ENCODE measurements at regions not wholly inside any gene's neighbourhood (a gene's known extent, or its start where the extent isn't known, plus 50 kb on each side); places are given as distances from the start of the nearest gene placed in this dataset.

DNA sequence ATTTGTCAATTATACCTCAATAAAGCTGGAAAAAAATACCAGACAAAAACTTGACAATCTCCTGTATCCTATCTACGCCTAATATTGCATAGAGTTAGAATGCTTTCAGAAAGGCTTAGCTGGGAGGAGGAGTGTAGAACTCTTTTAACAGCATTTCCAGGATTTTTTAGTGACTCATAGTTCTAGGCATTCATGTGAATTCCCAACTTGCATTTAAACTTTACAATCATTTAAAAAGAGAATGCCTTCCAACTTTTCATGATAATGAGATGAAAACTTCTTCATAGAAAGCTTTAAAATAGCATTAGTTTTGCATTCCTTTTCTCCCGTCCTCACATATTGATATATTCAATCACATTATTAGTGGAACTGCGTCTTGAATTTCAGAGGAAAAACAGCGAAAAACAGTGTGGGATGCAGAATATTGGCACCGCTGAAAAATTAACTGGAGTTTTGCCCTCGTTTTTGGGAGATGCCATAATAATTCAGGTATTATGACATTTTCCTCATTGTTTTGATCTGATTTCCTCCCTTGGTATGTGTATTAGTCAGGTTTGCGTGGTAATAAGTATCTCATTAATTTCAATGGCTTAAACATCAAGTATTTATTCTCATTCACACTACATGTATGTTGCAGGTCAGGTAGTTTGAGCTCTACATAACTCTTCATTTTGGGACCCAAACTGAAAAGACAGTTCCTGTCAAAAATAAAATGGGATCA, 293.2 kb upstream of the FIGN start:
- no peak for TF ChIP-seq POLR2A (IDR thresholded peaks at IDR 0.05)
- TF ChIP-seq, protein P1, sequence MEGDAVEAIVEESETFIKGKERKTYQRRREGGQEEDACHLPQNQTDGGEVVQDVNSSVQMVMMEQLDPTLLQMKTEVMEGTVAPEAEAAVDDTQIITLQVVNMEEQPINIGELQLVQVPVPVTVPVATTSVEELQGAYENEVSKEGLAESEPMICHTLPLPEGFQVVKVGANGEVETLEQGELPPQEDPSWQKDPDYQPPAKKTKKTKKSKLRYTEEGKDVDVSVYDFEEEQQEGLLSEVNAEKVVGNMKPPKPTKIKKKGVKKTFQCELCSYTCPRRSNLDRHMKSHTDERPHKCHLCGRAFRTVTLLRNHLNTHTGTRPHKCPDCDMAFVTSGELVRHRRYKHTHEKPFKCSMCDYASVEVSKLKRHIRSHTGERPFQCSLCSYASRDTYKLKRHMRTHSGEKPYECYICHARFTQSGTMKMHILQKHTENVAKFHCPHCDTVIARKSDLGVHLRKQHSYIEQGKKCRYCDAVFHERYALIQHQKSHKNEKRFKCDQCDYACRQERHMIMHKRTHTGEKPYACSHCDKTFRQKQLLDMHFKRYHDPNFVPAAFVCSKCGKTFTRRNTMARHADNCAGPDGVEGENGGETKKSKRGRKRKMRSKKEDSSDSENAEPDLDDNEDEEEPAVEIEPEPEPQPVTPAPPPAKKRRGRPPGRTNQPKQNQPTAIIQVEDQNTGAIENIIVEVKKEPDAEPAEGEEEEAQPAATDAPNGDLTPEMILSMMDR (IDR thresholded peaks at IDR 0.05), result no peak
- TF ChIP-seq POLR2AphosphoS5 (IDR thresholded peaks at IDR 0.05), result no peak
- TF ChIP-seq EP300 (IDR thresholded peaks at IDR 0.05), result no peak
- Histone ChIP-seq H3K27ac (no peak overlapping the region), H3K4me3 (no peak overlapping the region), H3K27me3 (no peaks in the 10 kb centered on the region), H3K4me1 (no peaks in the 10 kb centered on the region), H3K9me3 (no peaks in the 10 kb centered on the region), H3K36me3 (no peaks in the 10 kb centered on the region)
- no peak for DNase-seq (ENCODE audit: low spot score in 2 of 2)
- 61% methylated on average over 7 of the region's 7 CpGs for WGBS

DNA sequence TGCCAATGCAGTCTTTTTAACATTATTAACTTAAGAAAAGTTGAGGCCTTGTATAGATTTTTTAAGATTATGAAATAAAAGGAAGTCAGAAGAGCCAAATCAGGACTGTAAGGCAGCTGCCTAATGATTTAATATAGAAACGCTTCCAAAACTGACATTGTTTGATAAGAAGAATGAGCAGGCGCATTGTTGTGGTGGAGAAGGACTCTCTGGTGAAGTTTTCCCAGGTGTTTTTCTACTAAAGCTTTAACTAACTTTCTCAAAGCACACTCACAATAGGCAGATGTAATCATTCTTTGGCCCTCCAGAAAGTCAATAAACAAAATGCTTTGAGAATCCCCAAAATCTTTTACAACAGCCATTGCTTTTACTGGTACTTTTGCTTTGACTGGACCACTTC, 288.6 kb upstream of the FIGN start:
- TF ChIP-seq EP300 (IDR thresholded peaks at IDR 0.05) (no peak), POLR2AphosphoS5 (IDR thresholded peaks at IDR 0.05) (no peak), POLR2A (IDR thresholded peaks at IDR 0.05) (no peak)
- TF ChIP-seq, protein P1 (IDR thresholded peaks at IDR 0.05), result no peak
- Histone ChIP-seq H3K4me3 (no peak overlapping the region), H3K27me3 (no peaks in the 10 kb centered on the region), H3K36me3 (no peaks in the 10 kb centered on the region), H3K4me1 (no peaks in the 10 kb centered on the region), H3K9me3 (no peaks in the 10 kb centered on the region), H3K27ac (no peak overlapping the region)
- no peak for DNase-seq (ENCODE audit: low spot score in 2 of 2)
- WGBS, result 86% methylated on average over 2 of the region's 2 CpGs

DNA sequence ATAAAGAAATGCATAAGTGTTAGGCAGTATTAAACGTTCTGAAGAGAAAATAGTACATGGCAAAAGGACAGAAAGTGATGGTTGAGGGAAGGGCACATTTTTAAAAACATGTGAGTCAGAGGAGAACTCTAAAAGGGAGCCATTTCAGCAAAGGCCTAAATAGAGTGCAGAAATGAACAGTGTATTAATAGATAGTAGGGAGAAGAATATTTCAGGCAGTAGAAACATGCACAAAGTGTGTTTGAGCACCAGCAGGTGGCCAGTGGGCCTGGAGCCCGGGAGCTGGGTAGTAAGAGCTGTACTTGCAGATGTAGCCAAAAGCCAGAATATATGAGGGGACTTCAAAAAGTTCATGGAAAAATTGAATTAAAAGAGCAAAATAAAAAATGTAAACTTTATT, 288.1 kb upstream of the FIGN start:
- Histone ChIP-seq H3K27me3 (no peaks in the 10 kb centered on the region), H3K4me1 (no peaks in the 10 kb centered on the region), H3K4me3 (no peak overlapping the region), H3K27ac (no peak overlapping the region), H3K36me3 (no peaks in the 10 kb centered on the region), H3K9me3 (no peaks in the 10 kb centered on the region)
- TF ChIP-seq EP300 (IDR thresholded peaks at IDR 0.05) (no peak), POLR2AphosphoS5 (IDR thresholded peaks at IDR 0.05) (no peak), POLR2A (IDR thresholded peaks at IDR 0.05) (no peak)
- TF ChIP-seq, protein P1 (IDR thresholded peaks at IDR 0.05), result no peak
- WGBS, result 60% methylated on average over 2 of the region's 2 CpGs
- DNase-seq (ENCODE audit: low spot score in 2 of 2), result no peak

DNA sequence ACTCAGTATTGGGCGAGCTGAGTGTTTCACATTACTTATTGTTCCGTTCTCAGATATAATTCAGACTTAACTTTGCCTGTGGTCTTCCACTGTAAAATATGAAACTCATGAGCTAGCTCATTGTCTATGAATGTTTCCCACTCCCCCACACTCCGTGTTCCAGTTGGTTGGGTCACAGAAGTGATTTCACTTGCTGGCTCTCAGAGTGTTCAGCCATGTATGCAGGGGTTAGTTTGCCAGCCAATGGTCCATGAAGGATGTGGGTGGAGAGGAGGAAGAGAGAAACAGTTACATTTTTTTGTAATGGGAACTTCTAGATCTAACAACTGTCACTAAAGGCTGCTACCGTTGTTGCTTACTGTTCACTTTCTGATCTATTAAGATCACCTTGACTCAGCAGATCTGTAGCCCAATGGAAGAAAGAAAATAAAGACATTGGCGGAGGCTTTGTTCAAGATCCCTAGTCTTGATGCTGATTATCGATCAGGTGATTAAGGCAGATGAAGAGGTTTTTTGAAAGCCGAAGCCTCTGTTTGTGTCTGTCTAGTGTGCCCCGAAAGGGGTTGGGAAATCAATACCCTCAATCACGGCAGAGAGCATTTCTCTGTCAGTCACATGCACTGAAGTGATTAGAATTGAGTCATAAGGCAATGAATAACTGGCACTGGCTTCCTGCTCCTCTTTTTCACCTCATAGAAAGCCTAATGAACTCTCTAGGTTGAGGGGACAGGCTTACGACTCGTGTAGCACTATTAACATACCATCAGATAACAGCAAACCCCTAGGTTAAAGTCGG, 279.7 kb upstream of the FIGN start:
- DNase-seq (ENCODE audit: low spot score in 2 of 2), result no peak
- Histone ChIP-seq H3K27me3 (no peaks in the 10 kb centered on the region), H3K36me3 (no peaks in the 10 kb centered on the region), H3K27ac (no peak overlapping the region), H3K4me3 (no peak overlapping the region), H3K9me3 (no peaks in the 10 kb centered on the region), H3K4me1 (no peaks in the 10 kb centered on the region)
- TF ChIP-seq, protein P1 (IDR thresholded peaks at IDR 0.05), result no peak
- no peak for TF ChIP-seq POLR2A (IDR thresholded peaks at IDR 0.05)
- no peak for TF ChIP-seq EP300 (IDR thresholded peaks at IDR 0.05)
- TF ChIP-seq POLR2AphosphoS5 (IDR thresholded peaks at IDR 0.05), result no peak
- 66% methylated on average over 12 of the region's 12 CpGs for WGBS

DNA sequence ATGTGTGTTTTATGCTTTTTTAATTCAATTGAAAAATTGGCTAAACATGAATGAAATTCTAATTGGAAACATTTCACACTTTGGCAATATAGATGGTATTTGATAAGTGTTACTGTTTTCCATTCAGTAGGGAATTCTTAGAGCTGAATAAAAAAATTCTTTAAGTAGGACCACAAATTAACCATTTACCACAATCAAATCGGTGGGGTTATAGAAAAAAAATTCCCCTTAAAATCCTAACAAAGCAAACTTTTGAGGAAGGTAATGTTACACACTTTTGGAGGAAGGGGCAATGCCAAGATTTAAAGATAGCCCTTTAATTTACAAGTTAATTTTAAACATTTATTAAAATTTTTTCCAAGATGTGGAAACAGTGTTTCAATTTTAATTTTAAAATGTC, 279.0 kb upstream of the FIGN start:
- H3K27ac ChIP-seq, result peak overlapping the region; percentile 16
- no peak for DNase-seq (ENCODE audit: low spot score in 2 of 2)
- no peaks in the 10 kb centered on the region for H3K9me3 ChIP-seq
- no peaks in the 10 kb centered on the region for H3K27me3 ChIP-seq
- no peaks in the 10 kb centered on the region for H3K4me1 ChIP-seq
- TF ChIP-seq EP300 (IDR thresholded peaks at IDR 0.05) (no peak), POLR2A (IDR thresholded peaks at IDR 0.05) (no peak), POLR2AphosphoS5 (IDR thresholded peaks at IDR 0.05) (no peak)
- TF ChIP-seq, protein P1 (IDR thresholded peaks at IDR 0.05), result no peak
- WGBS, result 38% methylated on average over 1 of the region's 1 CpG
- H3K4me3 ChIP-seq, result no peak overlapping the region
- no peaks in the 10 kb centered on the region for H3K36me3 ChIP-seq

All from suprapubic skin (tissue), 4 donors.